ENCODE measurements at regions not wholly inside any gene's neighbourhood (a gene's known extent, or its start where the extent isn't known, plus 50 kb on each side); places are given as distances from the start of the nearest gene placed in this dataset.

DNA sequence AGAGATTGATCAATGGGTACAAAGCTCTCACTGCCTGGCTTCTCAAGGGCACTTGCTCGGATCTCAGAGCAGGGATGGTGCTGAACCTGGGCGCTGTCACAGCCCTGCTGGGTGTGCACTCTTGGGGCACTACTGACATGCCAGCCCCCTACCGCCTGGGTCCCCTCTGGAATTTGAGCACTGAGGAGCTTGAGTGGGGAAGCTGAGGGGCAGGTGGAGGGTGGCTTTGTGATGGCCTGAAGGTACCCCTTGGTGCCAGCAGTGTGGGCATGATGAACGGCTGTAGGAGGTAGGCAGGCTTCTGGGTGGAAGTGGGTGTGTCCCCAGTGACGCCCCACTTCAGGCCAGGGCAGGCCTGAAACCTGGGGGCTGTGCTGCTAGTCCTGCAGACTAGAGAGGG, 379.1 kb upstream of the GRID2 start:
- no peak for TF ChIP-seq POLR2A (IDR thresholded peaks at IDR 0.05)
- TF ChIP-seq, protein P1, sequence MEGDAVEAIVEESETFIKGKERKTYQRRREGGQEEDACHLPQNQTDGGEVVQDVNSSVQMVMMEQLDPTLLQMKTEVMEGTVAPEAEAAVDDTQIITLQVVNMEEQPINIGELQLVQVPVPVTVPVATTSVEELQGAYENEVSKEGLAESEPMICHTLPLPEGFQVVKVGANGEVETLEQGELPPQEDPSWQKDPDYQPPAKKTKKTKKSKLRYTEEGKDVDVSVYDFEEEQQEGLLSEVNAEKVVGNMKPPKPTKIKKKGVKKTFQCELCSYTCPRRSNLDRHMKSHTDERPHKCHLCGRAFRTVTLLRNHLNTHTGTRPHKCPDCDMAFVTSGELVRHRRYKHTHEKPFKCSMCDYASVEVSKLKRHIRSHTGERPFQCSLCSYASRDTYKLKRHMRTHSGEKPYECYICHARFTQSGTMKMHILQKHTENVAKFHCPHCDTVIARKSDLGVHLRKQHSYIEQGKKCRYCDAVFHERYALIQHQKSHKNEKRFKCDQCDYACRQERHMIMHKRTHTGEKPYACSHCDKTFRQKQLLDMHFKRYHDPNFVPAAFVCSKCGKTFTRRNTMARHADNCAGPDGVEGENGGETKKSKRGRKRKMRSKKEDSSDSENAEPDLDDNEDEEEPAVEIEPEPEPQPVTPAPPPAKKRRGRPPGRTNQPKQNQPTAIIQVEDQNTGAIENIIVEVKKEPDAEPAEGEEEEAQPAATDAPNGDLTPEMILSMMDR (IDR thresholded peaks at IDR 0.05 in 8 of 11, conservative IDR thresholded peaks at IDR 0.05 in 3 of 11), result no peak

All from spleen (tissue), 7 donors.